GM21576 (cell line): ENCODE measurements at regions not wholly inside any gene's neighbourhood (a gene's known extent, or its start where the extent isn't known, plus 50 kb on each side); places are given as distances from the start of the nearest gene placed in this dataset.

ENCODE experiments used
- ATAC-seq: cut with Tn5 transposase; IDR thresholded peaks from one replicate; pipeline ENCODE4 v1.9.1; 2021; ENCODE audit warnings: mild to moderate bottlenecking, moderate library complexity; ENCODE audit not compliant: unreplicated experiment

- ATAC-seq: no peak
These were observed 544.5 kb upstream of the CDH11 start for GRCh38 chr16:65666132-65666941.

GRCh38 chr16:65665586-65665985 lies 543.7 kb upstream of the CDH11 start:
- no peak for ATAC-seq

DNA sequence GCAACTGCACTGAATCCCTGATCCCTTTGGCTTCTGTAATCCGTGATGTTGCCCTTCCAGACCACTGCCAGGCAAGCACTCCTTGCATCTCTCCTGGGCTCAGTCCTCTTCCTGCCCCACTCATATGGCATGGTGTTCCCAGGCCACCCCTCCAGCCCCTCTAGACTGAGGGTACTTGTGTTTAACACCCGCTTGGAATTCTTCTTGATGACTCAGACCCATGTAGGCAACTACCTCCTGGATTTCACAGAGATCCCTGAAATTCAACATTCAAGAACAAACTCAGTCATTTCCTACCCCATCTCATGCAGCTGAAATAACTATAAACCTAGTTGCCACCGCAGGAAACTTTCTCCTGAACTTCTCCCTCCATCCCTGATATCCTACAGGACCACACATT lies 541.9 kb upstream of the CDH11 start:
- no peak for ATAC-seq

DNA sequence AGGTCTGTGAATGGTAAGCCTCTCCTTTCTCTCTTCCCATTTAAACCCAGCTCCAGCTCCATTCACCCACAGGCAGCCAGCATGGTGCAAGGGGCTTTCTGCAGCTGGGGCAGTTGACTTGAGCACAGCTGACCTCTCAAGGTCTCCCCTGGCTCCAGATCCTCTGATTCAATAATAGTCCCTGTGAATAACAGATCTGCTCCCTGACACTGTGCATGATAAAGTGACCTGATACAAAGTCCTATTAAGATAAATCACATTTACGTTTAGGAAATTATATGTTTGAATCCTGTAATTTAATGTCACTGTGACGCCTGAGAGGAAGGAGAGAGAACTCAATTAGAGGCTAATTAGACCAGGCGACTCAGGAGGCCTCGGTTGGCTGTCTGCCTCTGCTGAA lies 540.4 kb upstream of the CDH11 start:
- no peak for ATAC-seq

- ATAC-seq: no peak
These were observed 539.7 kb upstream of the CDH11 start for GRCh38 chr16:65661558-65661957.

DNA sequence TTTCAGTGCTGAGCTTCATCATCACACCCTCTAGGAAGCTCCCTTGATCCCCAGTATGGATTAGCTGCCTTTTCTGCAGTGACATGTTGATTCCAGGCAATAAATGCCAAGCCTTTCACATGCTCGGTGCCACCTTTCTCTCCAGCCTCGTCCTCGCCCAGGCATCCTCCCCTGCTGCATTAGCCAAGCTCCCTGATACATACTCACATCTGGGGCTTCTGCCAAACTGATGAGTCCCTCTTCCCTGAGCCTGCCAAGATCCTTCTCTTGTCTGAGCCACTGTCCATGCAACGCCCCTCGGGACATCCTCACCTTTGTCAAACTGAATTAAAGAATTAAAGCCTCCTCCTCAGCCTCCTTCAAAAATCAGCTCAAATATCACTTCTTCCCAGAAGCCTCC lies 538.5 kb upstream of the CDH11 start:
- no peak for ATAC-seq

DNA sequence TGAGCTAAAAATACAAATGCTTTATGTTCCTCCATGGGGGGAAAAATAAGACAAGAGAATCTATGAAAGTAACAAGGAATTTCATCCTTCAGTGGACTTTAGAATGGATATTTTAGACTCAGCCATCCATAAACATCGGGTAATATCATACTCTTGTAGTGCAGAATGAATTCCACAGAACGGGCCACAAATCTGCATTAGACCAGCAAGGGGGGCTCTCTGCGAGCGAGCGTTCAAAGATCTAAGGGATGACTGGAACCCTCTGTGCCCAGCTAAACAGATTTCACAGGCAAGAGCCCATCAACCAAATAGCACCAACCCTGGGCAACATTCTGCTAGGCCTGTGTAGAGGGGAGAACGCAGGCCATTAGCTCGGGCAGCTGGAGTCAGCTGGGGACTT lies 537.9 kb upstream of the CDH11 start:
- no peak for ATAC-seq

DNA sequence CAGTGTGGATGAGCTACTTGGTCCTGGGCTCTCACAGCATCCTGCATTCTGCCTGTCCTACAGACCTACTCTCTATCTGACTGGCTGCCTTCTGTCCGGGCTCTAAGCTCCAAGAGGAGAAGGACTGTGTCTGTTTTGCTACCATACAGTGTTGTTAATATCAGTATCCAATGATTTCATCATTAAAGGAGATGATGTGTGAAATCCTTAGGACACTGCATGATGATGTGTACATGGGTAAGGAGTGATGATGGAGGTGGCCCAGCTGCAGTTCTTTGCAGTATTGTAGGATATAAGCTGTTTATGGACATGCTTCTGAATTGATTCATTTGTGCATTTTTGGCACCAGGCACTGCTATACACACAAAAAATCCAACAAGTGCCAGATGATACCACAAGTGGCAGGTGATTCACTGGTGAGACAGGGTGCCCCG lies 536.9 kb upstream of the CDH11 start:
- ATAC-seq: no peak

DNA sequence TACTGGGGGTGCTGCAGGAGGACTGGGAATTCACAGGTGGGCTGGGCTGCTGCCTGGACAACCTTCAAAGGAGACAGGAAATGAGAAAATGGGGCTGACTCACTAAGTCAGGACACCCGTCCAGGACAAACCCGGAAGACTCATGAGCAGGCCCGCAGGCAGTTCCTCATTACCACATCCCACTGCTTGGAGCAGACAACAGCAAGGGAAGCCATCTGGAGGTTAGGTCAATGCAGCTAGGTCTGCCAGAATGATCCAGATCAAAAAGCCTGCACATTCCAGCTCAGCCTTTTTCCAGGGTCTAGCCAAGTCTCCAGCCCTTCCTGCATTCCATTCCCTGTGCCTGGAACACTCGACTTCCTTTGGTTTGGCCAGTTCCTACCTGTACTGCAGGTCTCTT lies 536.5 kb upstream of the CDH11 start:
- no peak for ATAC-seq

DNA sequence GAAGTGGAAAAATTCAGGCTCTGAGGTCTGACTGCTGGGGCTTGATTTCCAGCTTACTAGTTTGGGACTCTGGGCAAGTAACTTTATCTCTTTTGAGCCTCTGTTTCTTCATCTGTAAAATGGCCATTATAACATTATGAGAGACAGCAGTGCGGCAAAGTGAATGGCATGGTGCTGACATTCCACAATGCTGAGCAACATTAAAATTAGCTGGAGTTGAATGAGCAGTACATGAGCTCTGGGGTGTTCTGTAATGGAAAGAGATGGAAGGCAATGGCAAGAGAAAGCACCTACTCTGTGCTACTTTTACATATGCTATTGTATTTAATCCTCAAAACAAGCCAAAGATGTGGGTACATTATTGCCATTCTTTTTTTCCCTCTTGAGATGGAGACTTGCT lies 535.7 kb upstream of the CDH11 start:
- ATAC-seq: no peak

GRCh38 chr16:65657071-65657494 lies 535.2 kb upstream of the CDH11 start:
- ATAC-seq: no peak

DNA sequence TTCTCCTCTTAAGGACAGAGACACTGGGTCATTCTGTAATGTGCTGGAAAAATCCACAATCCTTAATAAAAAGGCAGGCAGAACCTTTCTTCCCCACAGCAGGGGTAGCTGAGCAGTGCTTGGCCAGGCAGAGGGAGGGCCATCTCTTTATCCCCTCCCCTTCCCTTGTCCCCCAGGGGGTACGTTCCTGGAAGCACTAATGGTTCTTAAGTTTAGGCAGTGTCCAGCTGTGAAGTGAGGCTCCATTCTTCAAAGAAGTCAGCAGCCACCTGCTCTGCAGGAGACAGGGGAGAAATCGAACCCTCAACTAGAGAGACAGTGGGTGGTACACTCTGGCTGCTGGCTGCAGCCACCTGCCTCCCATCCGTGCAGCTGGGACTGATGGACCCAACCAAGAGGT lies 533.9 kb upstream of the CDH11 start:
- ATAC-seq: no peak

- ATAC-seq: no peak
These were observed 526.2 kb upstream of the CDH11 start for GRCh38 chr16:65648101-65648500.

- no peak for ATAC-seq
These were observed 523.0 kb upstream of the CDH11 start for GRCh38 chr16:65644821-65645220.

GRCh38 chr16:65641762-65642289 lies 520.0 kb upstream of the CDH11 start:
- ATAC-seq: no peak

GRCh38 chr16:65641049-65641761 lies 519.3 kb upstream of the CDH11 start:
- no peak for ATAC-seq

DNA sequence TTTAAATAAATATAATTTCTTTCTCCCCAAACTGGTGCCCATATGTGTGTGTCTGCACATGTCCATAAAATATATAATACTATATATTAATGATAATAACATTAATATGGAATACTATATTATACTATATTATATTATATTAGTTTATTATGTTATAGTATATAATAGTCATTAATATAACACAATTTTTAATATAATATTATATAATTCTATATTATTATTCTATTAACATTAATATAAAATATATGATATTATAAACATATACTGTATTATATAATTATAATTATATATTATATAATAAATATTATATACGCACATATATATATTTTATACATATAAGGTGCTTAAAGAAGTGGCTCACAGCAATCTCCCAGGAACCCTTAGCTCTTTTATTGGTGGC lies 513.0 kb upstream of the CDH11 start:
- no peak for ATAC-seq

- no peak for ATAC-seq
These were observed 512.4 kb upstream of the CDH11 start for GRCh38 chr16:65634291-65634690.

DNA sequence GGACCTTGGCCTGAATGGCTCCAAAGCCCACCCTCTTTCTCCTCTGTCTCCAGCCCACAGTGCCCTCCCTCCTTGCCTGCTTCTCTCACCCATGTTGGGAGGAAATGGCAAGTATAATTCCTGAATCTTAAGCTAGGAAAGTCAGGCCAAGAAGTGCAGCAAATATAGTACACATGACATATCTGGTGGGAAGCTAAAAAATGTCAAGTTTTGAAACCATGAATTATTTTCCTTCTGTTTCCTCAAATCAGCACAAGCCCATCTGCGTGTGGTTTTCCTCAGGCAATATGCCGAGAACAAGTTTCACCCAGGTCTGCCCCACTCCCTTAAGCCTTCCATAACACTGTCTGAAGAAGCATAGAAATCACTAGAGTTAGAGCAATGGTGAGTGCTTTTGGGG lies 502.8 kb upstream of the CDH11 start:
- no peak for ATAC-seq

GRCh38 chr16:65624229-65624628 lies 502.4 kb upstream of the CDH11 start:
- ATAC-seq: no peak

DNA sequence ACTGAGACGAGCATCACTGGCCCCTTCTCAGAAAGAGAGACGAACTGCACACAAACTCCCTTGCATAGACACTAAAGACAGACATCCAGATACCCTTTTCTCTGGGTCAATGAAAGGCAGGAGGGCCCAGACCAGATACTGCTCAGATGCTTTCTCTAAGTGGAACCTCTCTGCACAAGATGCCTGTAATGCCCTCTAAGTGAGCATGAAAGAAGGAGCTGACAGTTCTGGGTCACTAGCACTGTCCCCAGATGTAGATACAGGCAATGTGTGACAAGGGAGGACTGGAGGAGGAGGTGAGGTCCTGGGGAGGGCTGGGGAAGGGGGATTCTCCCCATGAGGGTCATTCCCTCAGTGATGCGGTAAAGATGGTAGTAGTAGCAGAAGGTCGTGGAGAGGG lies 501.0 kb upstream of the CDH11 start:
- no peak for ATAC-seq

GRCh38 chr16:65622151-65622550 lies 500.3 kb upstream of the CDH11 start:
- no peak for ATAC-seq
